ENCODE measurements at regions not wholly inside any gene's neighbourhood (a gene's known extent, or its start where the extent isn't known, plus 50 kb on each side); places are given as distances from the start of the nearest gene placed in this dataset.

- H3K79me2 ChIP-seq (ENCODE audit: insufficient read depth): no peaks in the 10 kb centered on the region
- H3K27me3 ChIP-seq (replicated peaks; ENCODE audit: insufficient read depth): no peaks in the 10 kb centered on the region
- no peaks in the 10 kb centered on the region for H3K36me3 ChIP-seq (ENCODE audit: low read depth)
- H3K9me2 ChIP-seq (ENCODE audit: insufficient read depth): no peaks in the 10 kb centered on the region
- no peak overlapping the region for H3K27ac ChIP-seq
- 7 to 14% methylated on average over 4 of the region's 4 CpGs for WGBS, 2 experiments (ENCODE audit: low coverage in 1 of 2, low lambda C conversion rate in 2 of 2, missing lambda C conversion rate in 2 of 2)
- H4K20me1 ChIP-seq (ENCODE audit: insufficient read depth): no peaks in the 10 kb centered on the region
- no peaks in the 10 kb centered on the region for H3K4me1 ChIP-seq (ENCODE audit: insufficient read depth)
- H3K4me2 ChIP-seq (ENCODE audit: unreplicated experiment): no peak overlapping the region
- no peak for TF ChIP-seq EZH2phosphoT487 (IDR thresholded peaks at IDR 0.05; ENCODE audit: insufficient read depth, low read depth)
- no peak for TF ChIP-seq EZH2 (IDR thresholded peaks at IDR 0.05; ENCODE audit: insufficient read depth, poor library complexity, severe bottlenecking)
- H2AFZ ChIP-seq: no peak overlapping the region
- DNase-seq: peak; percentile 1
- no peaks in the 10 kb centered on the region for H3F3A ChIP-seq (ENCODE audit: insufficient read depth)
- in situ Hi-C loops (cut with MboI): no loop called here
- H3K9me3 ChIP-seq (ENCODE audit: low read depth): no peaks in the 10 kb centered on the region
- no peak overlapping the region for H3K9ac ChIP-seq
- H3K4me3 ChIP-seq: no peak overlapping the region
Observed at GRCh38 chr6:120994573-120994967, 339.7 kb downstream of the TBC1D32 start.

GRCh38 chr6:120993929-120994572 lies 340.2 kb downstream of the TBC1D32 start:
- in situ Hi-C loops (cut with MboI): no loop called here
- Histone ChIP-seq H3K36me3 (ENCODE audit: low read depth) (no peaks in the 10 kb centered on the region), H4K20me1 (ENCODE audit: insufficient read depth) (no peaks in the 10 kb centered on the region), H3K4me3 (no peak overlapping the region), H3F3A (ENCODE audit: insufficient read depth) (no peaks in the 10 kb centered on the region), H3K79me2 (ENCODE audit: insufficient read depth) (no peaks in the 10 kb centered on the region), H3K4me1 (ENCODE audit: insufficient read depth) (no peaks in the 10 kb centered on the region), H3K4me2 (ENCODE audit: unreplicated experiment) (no peak overlapping the region), H3K9me3 (ENCODE audit: low read depth) (no peaks in the 10 kb centered on the region), H3K9me2 (ENCODE audit: insufficient read depth) (no peaks in the 10 kb centered on the region), H3K27ac (no peak overlapping the region), H3K9ac (no peak overlapping the region), H3K27me3 (replicated peaks; ENCODE audit: insufficient read depth) (no peaks in the 10 kb centered on the region), H2AFZ (no peak overlapping the region)
- DNase-seq: no peak
- TF ChIP-seq EZH2phosphoT487 (IDR thresholded peaks at IDR 0.05; ENCODE audit: insufficient read depth, low read depth) (no peak), EZH2 (IDR thresholded peaks at IDR 0.05; ENCODE audit: insufficient read depth, poor library complexity, severe bottlenecking) (no peak)
- 58 to 60% methylated on average over 2 of the region's 2 CpGs for WGBS, 2 experiments (ENCODE audit: low coverage in 1 of 2, low lambda C conversion rate in 2 of 2, missing lambda C conversion rate in 2 of 2)

GRCh38 chr6:120992257-120992656 lies 342.0 kb downstream of the TBC1D32 start:
- Histone ChIP-seq H2AFZ (no peak overlapping the region), H3K79me2 (ENCODE audit: insufficient read depth) (no peaks in the 10 kb centered on the region), H3K9ac (no peak overlapping the region), H4K20me1 (ENCODE audit: insufficient read depth) (no peaks in the 10 kb centered on the region), H3K9me2 (ENCODE audit: insufficient read depth) (no peaks in the 10 kb centered on the region), H3K27me3 (replicated peaks; ENCODE audit: insufficient read depth) (no peaks in the 10 kb centered on the region), H3K4me2 (ENCODE audit: unreplicated experiment) (no peak overlapping the region), H3K9me3 (ENCODE audit: low read depth) (no peaks in the 10 kb centered on the region), H3K4me3 (no peak overlapping the region), H3F3A (ENCODE audit: insufficient read depth) (no peaks in the 10 kb centered on the region), H3K36me3 (ENCODE audit: low read depth) (no peaks in the 10 kb centered on the region), H3K27ac (no peak overlapping the region), H3K4me1 (ENCODE audit: insufficient read depth) (no peaks in the 10 kb centered on the region)
- in situ Hi-C loops (cut with MboI): no loop called here
- DNase-seq: no peak
- TF ChIP-seq EZH2phosphoT487 (IDR thresholded peaks at IDR 0.05; ENCODE audit: insufficient read depth, low read depth) (no peak), EZH2 (IDR thresholded peaks at IDR 0.05; ENCODE audit: insufficient read depth, poor library complexity, severe bottlenecking) (no peak)

GRCh38 chr6:120990866-120991265 lies 343.4 kb downstream of the TBC1D32 start:
- Histone ChIP-seq H3F3A (ENCODE audit: insufficient read depth) (no peaks in the 10 kb centered on the region), H3K9me2 (ENCODE audit: insufficient read depth) (no peaks in the 10 kb centered on the region), H3K27me3 (replicated peaks; ENCODE audit: insufficient read depth) (no peaks in the 10 kb centered on the region), H3K4me2 (ENCODE audit: unreplicated experiment) (no peak overlapping the region), H3K9ac (no peak overlapping the region), H3K9me3 (ENCODE audit: low read depth) (no peaks in the 10 kb centered on the region), H3K79me2 (ENCODE audit: insufficient read depth) (no peaks in the 10 kb centered on the region), H2AFZ (no peak overlapping the region), H3K4me1 (ENCODE audit: insufficient read depth) (no peaks in the 10 kb centered on the region), H3K36me3 (ENCODE audit: low read depth) (no peaks in the 10 kb centered on the region), H3K27ac (no peak overlapping the region), H3K4me3 (no peak overlapping the region), H4K20me1 (ENCODE audit: insufficient read depth) (no peaks in the 10 kb centered on the region)
- TF ChIP-seq EZH2phosphoT487 (IDR thresholded peaks at IDR 0.05; ENCODE audit: insufficient read depth, low read depth): no peak
- no peak for TF ChIP-seq EZH2 (IDR thresholded peaks at IDR 0.05; ENCODE audit: insufficient read depth, poor library complexity, severe bottlenecking)
- 61 to 63% methylated on average over 5 of the region's 5 CpGs for WGBS, 2 experiments (ENCODE audit: low coverage in 1 of 2, low lambda C conversion rate in 2 of 2, missing lambda C conversion rate in 2 of 2)
- no peak for DNase-seq
- in situ Hi-C loops (cut with MboI): no loop called here

- no peaks in the 10 kb centered on the region for H3K9me3 ChIP-seq (ENCODE audit: low read depth)
- no peaks in the 10 kb centered on the region for H3K79me2 ChIP-seq (ENCODE audit: insufficient read depth)
- H3K9ac ChIP-seq: no peak overlapping the region
- no peak overlapping the region for H2AFZ ChIP-seq
- H3K4me2 ChIP-seq (ENCODE audit: unreplicated experiment): no peak overlapping the region
- no peaks in the 10 kb centered on the region for H3K4me1 ChIP-seq (ENCODE audit: insufficient read depth)
- in situ Hi-C loops (cut with MboI): no loop called here
- no peak for DNase-seq
- H3K36me3 ChIP-seq (ENCODE audit: low read depth): no peaks in the 10 kb centered on the region
- H3K27ac ChIP-seq: no peak overlapping the region
- H3K9me2 ChIP-seq (ENCODE audit: insufficient read depth): no peaks in the 10 kb centered on the region
- H3F3A ChIP-seq (ENCODE audit: insufficient read depth): no peaks in the 10 kb centered on the region
- H3K4me3 ChIP-seq: no peak overlapping the region
- H3K27me3 ChIP-seq (replicated peaks; ENCODE audit: insufficient read depth): no peaks in the 10 kb centered on the region
- TF ChIP-seq EZH2phosphoT487 (IDR thresholded peaks at IDR 0.05; ENCODE audit: insufficient read depth, low read depth) (no peak), EZH2 (IDR thresholded peaks at IDR 0.05; ENCODE audit: insufficient read depth, poor library complexity, severe bottlenecking) (no peak)
- no peaks in the 10 kb centered on the region for H4K20me1 ChIP-seq (ENCODE audit: insufficient read depth)
Observed at GRCh38 chr6:120981835-120982234, 352.4 kb downstream of the TBC1D32 start.
